PFSK-1 (cell line): ENCODE measurements at regions not wholly inside any gene's neighbourhood (a gene's known extent, or its start where the extent isn't known, plus 50 kb on each side); places are given as distances from the start of the nearest gene placed in this dataset.

Source experiments
- FOXP2 ChIP-seq: optimal IDR thresholded peaks from 2 replicates; pipeline ENCODE3; 2011; ENCODE audit warnings: borderline replicate concordance, control low read depth, inconsistent platforms; ENCODE audit not compliant: insufficient read depth; ENCODE audit errors: extremely low read length, extremely low read depth
- POLR2AphosphoS5 ChIP-seq: IDR thresholded peaks from 2 replicates; pipeline ENCODE4 v1.6.1; 2012; ENCODE audit warnings: low read depth, mild to moderate bottlenecking, control low read depth, low read length, moderate library complexity
- SIN3A ChIP-seq: IDR thresholded peaks from 2 replicates; pipeline ENCODE4 v1.6.1; 2012; ENCODE audit warnings: mild to moderate bottlenecking, low read length, moderate library complexity, borderline replicate concordance; ENCODE audit not compliant: insufficient read depth
- TAF1 ChIP-seq: IDR thresholded peaks from 2 replicates; pipeline ENCODE4 v1.6.1; 2012; ENCODE audit warnings: low read length, control low read depth, borderline replicate concordance; ENCODE audit not compliant: insufficient read depth
- TF ChIP-seq, protein P1 (sequence below), 2 experiments: IDR thresholded peaks; 2 replicates each; pipeline versions ENCODE4 v1.6.1 to v1.8.0; 2011 to 2012; ENCODE audit warnings: low read depth in 2 of 2, low read length in 2 of 2, control low read depth in 1 of 2, inconsistent platforms in 1 of 2, mild to moderate bottlenecking in 1 of 2, moderate library complexity in 1 of 2; ENCODE audit not compliant: insufficient read depth in 1 of 2

DNA sequence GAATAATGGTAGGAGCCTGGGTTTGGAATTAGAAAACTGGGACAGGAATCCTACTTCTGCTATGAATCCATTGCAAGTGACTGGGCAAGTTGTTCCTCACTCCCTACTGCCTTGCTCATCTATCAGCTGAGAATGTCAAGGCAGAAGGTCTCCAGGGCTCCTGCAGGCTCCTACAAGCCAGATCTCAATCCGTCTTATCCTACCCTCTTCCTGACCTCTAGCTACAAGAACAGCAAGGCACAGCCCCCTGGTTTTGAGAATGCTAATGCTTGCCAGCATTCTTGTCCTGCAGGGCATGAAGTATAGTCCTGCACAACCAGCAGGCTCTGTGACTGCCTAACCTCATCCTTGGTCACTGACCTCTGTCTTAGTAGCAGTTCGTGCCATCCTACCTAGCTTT, 141.9 kb upstream of the TNP1 start:
- TF ChIP-seq FOXP2 (no peak), TAF1 (no peak), POLR2AphosphoS5 (no peak), SIN3A (no peak)
- TF ChIP-seq, protein P1, sequence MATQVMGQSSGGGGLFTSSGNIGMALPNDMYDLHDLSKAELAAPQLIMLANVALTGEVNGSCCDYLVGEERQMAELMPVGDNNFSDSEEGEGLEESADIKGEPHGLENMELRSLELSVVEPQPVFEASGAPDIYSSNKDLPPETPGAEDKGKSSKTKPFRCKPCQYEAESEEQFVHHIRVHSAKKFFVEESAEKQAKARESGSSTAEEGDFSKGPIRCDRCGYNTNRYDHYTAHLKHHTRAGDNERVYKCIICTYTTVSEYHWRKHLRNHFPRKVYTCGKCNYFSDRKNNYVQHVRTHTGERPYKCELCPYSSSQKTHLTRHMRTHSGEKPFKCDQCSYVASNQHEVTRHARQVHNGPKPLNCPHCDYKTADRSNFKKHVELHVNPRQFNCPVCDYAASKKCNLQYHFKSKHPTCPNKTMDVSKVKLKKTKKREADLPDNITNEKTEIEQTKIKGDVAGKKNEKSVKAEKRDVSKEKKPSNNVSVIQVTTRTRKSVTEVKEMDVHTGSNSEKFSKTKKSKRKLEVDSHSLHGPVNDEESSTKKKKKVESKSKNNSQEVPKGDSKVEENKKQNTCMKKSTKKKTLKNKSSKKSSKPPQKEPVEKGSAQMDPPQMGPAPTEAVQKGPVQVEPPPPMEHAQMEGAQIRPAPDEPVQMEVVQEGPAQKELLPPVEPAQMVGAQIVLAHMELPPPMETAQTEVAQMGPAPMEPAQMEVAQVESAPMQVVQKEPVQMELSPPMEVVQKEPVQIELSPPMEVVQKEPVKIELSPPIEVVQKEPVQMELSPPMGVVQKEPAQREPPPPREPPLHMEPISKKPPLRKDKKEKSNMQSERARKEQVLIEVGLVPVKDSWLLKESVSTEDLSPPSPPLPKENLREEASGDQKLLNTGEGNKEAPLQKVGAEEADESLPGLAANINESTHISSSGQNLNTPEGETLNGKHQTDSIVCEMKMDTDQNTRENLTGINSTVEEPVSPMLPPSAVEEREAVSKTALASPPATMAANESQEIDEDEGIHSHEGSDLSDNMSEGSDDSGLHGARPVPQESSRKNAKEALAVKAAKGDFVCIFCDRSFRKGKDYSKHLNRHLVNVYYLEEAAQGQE (IDR thresholded peaks at IDR 0.05; ENCODE audit: insufficient read depth in 1 of 2, low read depth in 2 of 2, low read length in 2 of 2), result no peak

DNA sequence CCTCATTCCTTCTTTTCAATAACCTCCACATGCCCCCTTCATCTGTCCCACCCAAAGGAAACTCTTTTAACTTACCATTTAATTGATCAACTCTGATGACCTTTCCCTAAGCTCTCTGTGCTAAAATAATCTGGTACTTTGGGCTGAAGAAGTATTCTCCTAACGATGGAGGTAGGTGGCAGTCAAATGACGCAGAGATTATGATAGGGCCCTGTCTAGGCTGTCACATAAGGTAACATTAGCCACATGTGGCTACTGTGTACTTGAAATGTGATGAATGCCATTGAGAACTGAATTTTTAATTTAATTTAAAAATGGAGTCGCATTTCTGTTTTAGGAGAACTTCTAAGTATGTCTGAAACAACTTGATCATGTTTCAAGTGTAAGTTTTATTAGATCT, 140.5 kb upstream of the TNP1 start:
- TF ChIP-seq, protein P1 (IDR thresholded peaks at IDR 0.05; ENCODE audit: insufficient read depth in 1 of 2, low read depth in 2 of 2, low read length in 2 of 2), result no peak
- TF ChIP-seq TAF1 (no peak), SIN3A (no peak), FOXP2 (no peak), POLR2AphosphoS5 (no peak)

DNA sequence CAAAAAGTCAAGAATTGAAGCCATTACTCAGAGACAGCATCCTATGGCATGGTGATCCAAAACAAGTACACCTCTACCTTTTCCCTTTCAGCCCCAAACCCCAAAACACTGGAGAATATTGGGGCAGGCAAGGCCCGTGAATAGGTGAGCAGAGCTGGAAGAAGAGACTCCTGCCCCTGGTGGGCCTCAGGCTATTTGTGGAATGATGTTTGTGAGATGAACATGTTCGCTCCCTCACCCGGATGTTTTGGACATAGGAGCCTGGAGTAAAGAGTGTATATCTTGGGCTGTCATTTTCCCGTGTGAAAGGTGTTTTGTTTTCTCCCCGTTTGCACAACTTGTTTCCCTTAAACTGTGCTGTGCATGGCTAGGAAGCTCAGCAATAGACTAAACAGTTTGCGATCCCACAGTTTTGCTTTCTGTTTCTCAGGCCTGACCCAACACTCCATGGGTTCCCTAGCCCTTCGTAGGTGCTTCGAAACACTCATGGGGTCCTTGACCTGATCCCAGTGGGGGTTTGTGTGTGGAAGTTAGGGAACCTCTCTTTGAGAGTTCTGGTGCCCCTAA, 136.5 kb upstream of the TNP1 start:
- TF ChIP-seq TAF1 (no peak), POLR2AphosphoS5 (no peak)

DNA sequence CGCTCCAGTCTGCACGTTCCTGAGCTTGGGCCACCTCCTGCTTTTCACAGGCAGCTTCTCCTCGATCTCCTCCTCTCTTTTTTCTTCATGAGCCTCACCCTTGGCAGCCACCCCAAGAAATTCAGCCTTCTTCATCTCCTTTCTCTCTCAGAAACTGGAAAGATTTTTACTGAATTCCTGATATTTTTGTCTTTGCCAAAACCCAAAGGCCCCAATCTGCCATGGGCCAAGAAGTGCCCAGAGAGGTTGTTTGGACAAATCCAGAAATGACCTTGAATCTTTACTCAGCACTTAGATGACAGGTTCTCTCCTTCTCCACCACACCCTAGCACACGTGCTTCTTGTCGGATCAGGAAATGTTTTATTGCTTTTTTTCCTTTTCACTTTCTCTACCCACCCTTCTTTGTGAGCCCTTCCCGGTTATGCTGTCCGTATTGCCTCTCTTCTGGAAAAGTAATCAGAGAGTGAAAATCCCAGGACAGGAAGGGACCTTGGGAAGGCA, 134.5 kb upstream of the TNP1 start:
- TF ChIP-seq, protein P1 (IDR thresholded peaks at IDR 0.05; ENCODE audit: insufficient read depth in 1 of 2, low read depth in 2 of 2, low read length in 2 of 2), result no peak
- TF ChIP-seq TAF1 (no peak), SIN3A (no peak), POLR2AphosphoS5 (no peak), FOXP2 (no peak)

DNA sequence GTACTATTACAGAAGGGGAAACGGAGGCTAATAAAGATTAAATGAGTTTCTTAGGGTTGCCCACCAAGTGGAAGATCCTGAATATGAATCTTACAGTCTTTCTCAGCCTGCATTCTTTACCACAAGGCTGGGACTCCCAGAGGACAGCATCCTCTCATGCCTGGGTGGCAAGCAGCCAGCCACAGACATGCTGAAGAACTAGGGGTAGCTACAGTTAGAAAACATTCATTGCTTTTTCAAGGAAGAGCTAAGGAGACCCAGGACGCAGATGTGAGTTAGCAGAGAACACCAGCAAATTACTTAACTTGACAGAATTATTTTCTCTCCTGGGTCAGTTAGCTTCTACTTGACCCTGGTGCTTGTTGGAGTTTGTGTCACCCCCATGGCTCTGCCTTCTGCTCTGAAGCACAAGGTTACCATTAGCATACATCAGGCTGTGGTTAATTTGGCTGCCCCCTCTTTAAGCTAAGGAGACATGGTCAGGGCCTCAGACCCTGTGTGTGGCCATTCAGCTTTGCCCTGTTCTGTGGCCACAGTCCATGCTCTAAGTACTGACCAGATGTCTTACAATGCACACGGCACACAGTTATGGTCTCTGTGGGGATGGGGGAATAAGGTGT, 132.3 kb upstream of the TNP1 start:
- TF ChIP-seq TAF1 (no peak), SIN3A (no peak), FOXP2 (no peak), POLR2AphosphoS5 (no peak)
- TF ChIP-seq, protein P1 (IDR thresholded peaks at IDR 0.05; ENCODE audit: insufficient read depth in 1 of 2, low read depth in 2 of 2, low read length in 2 of 2), result no peak
